Fibroblast of pulmonary artery (primary cell): ENCODE measurements at regions not wholly inside any gene's neighbourhood (a gene's known extent, or its start where the extent isn't known, plus 50 kb on each side); places are given as distances from the start of the nearest gene placed in this dataset.

ENCODE experiments used
- DNase-seq: peaks from one replicate; pipeline ENCODE4 v3.0.0-alpha.2; 2010; ENCODE audit warnings: low read depth
- H3K4me3 ChIP-seq: replicated peaks from 2 replicates; pipeline ENCODE4 v1.5.1; 2011; ENCODE audit warnings: low read depth, mild to moderate bottlenecking, control low read depth, low read length, moderate library complexity
- CTCF ChIP-seq: IDR thresholded peaks from 2 replicates; pipeline ENCODE4 v1.5.1; 2011; ENCODE audit warnings: mild to moderate bottlenecking, control low read depth, low read length, inconsistent platforms; ENCODE audit errors: missing control alignments

GRCh38 chr13:38590796-38591507, 95.9 kb upstream of the FREM2 start:
- TF ChIP-seq CTCF: no peak
- H3K4me3 ChIP-seq: no peak overlapping the region
- no peak for DNase-seq

GRCh38 chr13:38602266-38602665, 84.6 kb upstream of the FREM2 start:
- no peak for TF ChIP-seq CTCF
- no peak overlapping the region for H3K4me3 ChIP-seq
- DNase-seq: peak; percentile 16

DNA sequence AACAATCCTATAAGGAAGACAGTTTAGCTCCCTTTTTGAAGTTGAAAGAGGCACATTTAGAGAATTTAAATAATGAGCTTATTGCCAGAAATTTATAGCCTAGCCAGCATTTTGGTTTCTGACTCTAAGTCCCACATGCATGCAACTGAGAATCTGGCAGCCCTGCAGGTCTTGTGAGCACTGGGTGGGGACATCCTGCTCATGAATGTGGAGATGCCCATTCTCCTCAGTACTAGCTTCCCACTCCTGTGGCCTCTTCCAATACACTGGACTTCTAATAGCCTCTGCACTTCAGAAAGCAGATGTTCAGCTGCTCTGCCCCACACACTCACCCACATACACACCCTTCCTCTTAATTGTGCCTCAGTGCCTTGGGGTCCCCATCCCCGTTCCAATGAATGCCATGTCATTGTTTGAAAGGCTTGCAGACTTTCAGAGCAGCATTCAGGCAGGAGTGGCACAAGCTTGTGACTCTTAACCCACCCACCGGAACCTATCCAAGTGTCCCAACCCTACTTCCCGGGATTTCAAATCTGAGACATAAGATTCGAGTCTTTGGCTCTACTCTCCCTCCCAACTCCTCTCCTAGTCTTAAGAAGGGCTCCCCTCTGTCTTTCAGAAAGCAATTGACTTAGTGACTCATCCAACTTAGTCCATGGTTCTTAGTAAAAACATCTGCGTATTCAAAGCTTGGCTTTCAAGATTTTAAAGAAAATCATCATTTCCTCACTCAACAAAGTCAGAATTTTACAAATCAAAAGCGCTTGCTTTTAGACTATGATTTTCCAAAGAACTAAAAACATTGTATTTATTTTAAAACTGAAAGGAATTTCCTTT, 80.0 kb upstream of the FREM2 start:
- DNase-seq: no peak
- TF ChIP-seq CTCF: no peak

GRCh38 chr13:38617936-38618335, 68.9 kb upstream of the FREM2 start:
- TF ChIP-seq CTCF: no peak
- H3K4me3 ChIP-seq: no peak overlapping the region
- DNase-seq: no peak

More for the DNA sequence above, 80.0 kb upstream of the FREM2 start:
- no peak overlapping the region for H3K4me3 ChIP-seq

DNA sequence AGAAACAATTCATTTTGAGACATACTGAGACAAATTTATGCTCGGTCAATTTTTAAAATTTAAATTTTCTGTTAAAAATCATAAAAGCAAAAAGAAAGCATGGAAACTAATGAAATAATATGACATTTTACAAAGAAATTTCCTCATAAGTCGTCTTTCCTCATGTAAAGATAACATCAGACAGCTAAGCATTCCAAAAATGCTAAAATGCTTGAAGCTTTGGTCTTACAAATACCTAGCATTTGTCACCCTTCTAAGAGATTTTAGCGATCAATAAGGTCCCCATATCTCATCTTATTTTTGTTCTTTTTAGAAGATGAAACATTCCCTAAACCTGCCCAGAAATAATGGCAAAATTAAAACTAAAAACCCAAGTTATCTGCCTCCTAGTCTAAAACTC, 68.5 kb upstream of the FREM2 start:
- TF ChIP-seq CTCF: no peak
- no peak for DNase-seq
- H3K4me3 ChIP-seq: no peak overlapping the region

- H3K4me3 ChIP-seq: no peak overlapping the region
- no peak for TF ChIP-seq CTCF
- DNase-seq: no peak
Measured at GRCh38 chr13:38618881-38619280, 68.0 kb upstream of the FREM2 start.
